ENCODE measurements at regions not wholly inside any gene's neighbourhood (a gene's known extent, or its start where the extent isn't known, plus 50 kb on each side); places are given as distances from the start of the nearest gene placed in this dataset.

GRCh38 chr1:193785850-193786420 lies 599.5 kb upstream of the B3GALT2 start:
- DNase-seq (ENCODE audit: low read depth) = no peak
- no peak overlapping the region for H3K4me3 ChIP-seq (ENCODE audit: control insufficient read depth, low read depth, low read length)
- TF ChIP-seq CTCF (IDR thresholded peaks at IDR 0.05; ENCODE audit: control insufficient read depth, insufficient read depth, low read depth, low read length, missing control alignments) = no peak

GRCh38 chr1:193774536-193775323 lies 588.3 kb upstream of the B3GALT2 start:
- no peak for TF ChIP-seq CTCF (IDR thresholded peaks at IDR 0.05; ENCODE audit: control insufficient read depth, insufficient read depth, low read depth, low read length, missing control alignments)
- DNase-seq (ENCODE audit: low read depth) = no peak
- H3K4me3 ChIP-seq (ENCODE audit: control insufficient read depth, low read depth, low read length) = no peak overlapping the region

- H3K4me3 ChIP-seq (ENCODE audit: control insufficient read depth, low read depth, low read length) = no peak overlapping the region
- no peak for DNase-seq (ENCODE audit: low read depth)
- no peak for TF ChIP-seq CTCF (IDR thresholded peaks at IDR 0.05; ENCODE audit: control insufficient read depth, insufficient read depth, low read depth, low read length, missing control alignments)
Observed at GRCh38 chr1:193771596-193771995, 585.2 kb upstream of the B3GALT2 start.

GRCh38 chr1:193769651-193770050 lies 583.2 kb upstream of the B3GALT2 start:
- DNase-seq (ENCODE audit: low read depth) = no peak
- no peak overlapping the region for H3K4me3 ChIP-seq (ENCODE audit: control insufficient read depth, low read depth, low read length)
- no peak for TF ChIP-seq CTCF (IDR thresholded peaks at IDR 0.05; ENCODE audit: control insufficient read depth, insufficient read depth, low read depth, low read length, missing control alignments)

GRCh38 chr1:193767886-193768285 lies 581.5 kb upstream of the B3GALT2 start:
- no peak for TF ChIP-seq CTCF (IDR thresholded peaks at IDR 0.05; ENCODE audit: control insufficient read depth, insufficient read depth, low read depth, low read length, missing control alignments)
- no peak overlapping the region for H3K4me3 ChIP-seq (ENCODE audit: control insufficient read depth, low read depth, low read length)
- no peak for DNase-seq (ENCODE audit: low read depth)

- no peak for TF ChIP-seq CTCF (IDR thresholded peaks at IDR 0.05; ENCODE audit: control insufficient read depth, insufficient read depth, low read depth, low read length, missing control alignments)
- no peak for DNase-seq (ENCODE audit: low read depth)
- H3K4me3 ChIP-seq (ENCODE audit: control insufficient read depth, low read depth, low read length) = no peak overlapping the region
Observed at GRCh38 chr1:193766329-193766728, 579.9 kb upstream of the B3GALT2 start.

Measured in AG09309 (cell line).